ENCODE measurements at regions not wholly inside any gene's neighbourhood (a gene's known extent, or its start where the extent isn't known, plus 50 kb on each side); places are given as distances from the start of the nearest gene placed in this dataset.

DNA sequence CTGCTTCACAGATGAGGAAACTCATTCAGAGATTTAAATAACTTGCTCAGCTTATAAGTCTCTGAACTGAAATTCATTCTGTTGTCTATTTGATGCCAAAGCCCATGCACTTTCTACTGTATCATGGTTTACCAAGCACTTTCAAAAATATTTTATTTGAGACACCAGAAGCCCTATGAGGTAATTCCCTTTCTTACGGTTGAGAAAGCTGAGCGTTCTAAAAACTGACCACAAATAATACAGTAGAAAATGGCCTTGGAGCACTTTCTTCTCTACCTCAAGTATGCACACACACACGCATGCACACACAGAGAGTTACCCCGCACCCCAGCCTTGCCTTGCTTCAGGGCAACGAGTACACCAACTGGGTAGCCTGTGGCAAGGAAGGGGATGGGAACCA lies 228.5 kb downstream of the RFC3 start:
- no peak for DNase-seq

DNA sequence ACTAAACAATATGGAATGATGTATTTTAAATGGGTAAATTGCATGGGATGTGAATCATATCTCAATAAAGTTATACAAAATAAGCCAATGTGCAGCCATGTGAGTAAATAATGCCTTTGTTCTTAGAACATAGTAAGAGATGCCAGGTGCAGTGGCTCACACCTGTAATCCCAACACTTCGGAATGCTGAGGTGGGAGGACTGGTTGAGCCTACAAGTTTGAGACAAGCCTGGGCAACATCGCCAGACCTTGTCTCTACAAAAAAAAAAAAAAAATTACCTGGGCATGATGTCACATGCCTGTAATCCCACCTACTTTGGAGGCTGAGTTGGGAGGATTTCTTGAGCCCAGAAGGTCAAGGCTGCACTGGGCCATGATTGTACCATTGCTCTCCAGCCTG lies 230.7 kb downstream of the RFC3 start:
- no peak for DNase-seq

DNA sequence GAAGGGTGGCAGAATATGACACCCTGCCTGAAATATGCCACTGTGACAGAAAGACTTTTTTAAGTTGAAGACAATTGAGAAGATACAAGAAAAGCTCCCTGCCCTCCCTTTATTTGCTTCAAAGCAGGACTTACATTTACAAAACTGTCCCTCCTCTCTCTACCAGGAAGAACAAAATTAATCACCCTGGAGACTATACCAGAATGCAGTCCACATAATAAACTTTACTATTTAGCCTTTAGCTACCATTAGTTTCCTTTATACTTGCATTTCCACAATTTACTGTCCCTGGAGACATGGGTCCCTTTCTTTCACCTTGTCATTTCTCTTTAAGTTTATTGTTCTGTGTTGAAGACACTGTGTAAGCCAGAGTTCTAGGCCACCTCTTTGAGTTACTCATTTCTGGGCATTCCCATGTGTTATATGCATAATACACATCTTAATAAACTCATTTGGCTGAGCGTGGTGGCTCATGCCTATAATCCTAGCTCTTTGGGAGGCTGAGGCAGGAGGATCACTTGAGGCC lies 238.8 kb downstream of the RFC3 start:
- DNase-seq, result no peak

DNA sequence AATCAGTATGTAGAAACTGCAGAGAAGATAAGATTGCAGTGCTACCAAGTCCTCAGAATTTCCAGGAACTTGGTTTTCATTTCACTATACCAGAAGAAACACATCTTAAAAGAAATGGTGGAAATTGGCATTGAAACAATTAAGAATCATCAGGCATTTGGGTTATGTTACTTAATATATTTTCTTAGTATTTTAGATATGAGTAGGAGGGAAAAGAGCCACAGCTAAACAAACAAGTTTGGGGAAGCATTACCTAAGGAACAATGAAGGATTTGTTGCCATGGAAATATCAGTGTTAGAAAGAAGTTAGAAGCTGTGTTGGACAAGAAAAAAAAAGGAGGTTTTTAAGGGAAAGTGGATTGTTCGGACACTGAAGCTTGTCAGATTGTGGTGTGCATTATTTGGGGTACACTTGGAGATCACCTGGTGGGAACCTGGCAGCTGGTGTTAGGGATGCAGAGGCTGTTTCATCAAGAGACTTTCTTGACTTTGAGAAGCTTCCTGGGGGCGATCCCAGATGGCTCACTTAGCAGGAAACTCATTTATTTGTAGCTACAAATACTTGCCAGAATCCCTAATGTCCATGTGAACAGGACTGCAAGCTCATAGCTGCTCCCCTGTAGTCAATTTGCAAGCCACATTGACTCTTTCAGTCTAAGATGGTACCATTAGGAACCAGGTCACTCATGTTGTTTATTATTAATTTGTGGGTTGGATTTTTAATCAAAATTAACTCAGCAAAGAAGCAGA lies 246.7 kb downstream of the RFC3 start:
- peak; percentile 19 for DNase-seq

DNA sequence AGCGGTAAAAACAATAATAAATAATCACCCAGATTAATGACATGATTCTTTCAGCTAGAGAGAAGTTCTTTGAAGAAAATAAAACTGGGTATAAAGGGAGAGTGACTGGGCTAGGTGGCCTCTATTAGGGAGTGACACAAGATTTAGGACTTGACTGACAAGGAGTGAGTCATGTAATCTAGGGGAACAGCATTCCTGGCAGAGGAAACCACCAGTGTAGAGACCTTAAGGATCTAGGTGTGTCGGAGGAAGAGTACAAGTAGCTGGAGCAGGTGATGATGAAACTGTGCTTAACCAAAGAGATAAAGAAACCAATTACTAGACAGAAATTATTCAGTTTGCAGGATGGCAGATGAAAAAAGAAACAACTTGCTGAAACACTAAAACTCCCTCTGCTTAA lies 248.0 kb downstream of the RFC3 start:
- no peak for DNase-seq

DNA sequence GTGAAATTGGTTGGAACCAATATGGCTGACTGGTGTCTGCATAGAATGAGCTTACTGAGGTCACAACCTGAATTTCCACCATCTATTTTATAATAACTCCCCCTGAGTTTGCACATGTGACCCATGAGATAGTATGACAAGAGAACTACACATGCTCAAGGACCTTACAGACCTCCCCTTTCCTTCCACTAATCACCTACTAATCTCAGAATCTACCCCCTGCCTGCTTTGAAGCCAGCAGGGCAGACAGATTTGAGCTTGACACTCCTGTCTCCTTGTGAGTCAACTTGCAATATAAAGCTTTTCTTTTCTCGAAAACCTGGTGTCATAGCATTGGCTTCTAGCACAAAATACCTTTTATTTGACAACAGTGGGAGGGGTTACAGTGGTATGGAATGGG lies 248.4 kb downstream of the RFC3 start:
- no peak for DNase-seq

DNA sequence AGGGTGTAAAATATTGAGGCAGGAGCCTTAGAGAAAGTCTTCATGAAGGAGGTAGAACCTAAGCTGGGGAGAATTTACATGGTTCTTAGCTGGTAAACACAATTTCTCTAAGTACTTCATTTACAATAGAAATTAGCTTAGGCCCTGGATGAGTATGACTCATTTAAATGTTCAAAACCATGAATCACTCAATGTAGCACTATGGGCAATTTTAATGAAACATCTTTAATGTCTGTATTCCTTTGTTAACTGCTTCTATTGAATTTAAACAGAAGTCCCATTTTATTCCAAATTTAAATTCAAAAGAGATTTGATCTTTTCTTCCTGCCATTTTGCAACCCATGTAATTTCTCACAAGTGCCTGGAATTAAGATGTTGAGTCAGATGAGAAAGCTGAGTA lies 252.1 kb downstream of the RFC3 start:
- no peak for DNase-seq

DNA sequence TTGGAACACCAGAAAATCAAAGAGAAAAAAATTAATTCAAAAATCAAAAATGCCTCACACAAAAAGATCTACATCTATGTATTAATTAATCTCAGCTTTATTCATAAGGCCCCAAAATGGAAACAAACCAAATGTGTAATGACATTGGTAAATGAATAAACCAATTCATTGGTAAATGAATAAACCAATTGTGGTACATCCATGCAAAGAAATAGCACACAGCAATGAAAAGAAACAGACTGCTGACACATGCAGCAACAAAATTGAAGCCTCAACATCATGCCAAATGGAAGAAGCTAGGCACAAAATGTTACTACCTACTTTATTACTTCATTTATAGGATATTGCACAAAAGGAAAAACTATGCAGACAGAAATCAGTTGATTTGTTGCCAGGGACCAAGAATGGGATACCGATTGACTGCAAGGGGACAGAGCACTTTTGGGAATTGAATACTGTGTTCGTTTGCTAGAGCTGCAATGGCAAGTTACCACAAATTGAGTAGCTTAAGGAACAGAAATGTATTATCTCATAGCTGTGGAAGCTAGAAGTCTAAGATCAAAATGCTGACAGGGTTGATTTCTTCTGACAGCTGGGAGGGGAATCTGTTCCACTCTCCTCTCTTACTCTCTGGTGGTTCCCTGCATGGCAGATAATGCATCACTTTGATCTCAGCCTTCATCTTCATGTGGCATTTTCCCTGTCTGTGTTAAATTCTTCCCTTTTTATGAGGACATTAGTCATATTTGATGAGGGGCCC lies 252.8 kb downstream of the RFC3 start:
- DNase-seq, result no peak

DNA sequence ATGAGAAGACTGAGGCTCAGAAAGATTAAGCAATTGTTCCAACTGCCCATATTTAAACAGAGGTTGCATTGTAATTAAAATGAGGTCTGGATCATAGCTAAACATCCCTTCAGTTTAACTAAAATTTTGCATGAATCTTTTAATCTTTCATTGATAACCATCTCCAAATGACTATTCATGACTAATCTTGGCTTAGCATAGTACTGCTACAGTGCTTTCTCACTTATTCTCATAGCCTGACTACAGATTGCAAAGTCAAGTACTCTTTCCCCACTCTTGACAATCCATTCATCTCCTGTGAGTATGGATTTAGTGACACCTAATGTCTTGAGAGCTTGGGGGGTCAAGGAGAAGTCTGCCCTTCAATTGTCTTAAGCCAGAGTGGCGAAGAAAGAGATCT lies 258.4 kb downstream of the RFC3 start:
- no peak for DNase-seq

DNA sequence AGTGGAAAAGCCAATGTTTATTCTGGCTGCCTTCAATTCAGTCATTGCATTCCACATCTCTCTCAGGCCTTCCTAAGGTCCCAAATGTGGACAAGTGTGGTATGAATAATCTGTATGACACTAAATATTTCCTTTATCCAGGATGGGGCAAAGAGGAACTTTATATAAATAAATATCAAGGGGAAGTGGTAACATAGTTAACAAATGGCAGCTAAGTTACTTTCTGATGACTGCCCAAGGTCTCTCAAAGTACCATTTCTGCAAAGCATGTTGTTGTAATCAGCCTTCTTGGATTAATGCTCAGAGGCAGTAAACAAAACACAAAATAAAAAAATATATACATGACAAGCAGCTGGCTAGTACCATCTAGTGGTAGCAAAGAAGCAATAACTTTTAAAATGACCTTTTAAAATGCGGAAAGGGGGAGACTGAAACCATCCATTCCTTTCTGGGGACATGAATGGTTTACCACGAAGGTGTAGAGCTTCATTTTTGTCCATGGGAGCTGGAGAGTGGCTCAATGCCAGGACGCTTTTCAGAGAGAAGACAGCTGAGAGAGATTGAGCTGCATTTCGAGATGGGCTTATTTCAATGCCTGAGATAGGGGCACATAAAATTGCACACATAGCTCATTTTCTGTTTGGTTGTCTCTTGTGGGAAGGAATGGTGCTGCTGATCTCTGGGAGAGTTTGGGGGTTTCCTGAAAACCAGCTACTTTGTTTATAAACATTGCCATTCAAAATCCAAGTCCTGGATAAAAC lies 259.2 kb downstream of the RFC3 start:
- DNase-seq, result peak; percentile 20

DNA sequence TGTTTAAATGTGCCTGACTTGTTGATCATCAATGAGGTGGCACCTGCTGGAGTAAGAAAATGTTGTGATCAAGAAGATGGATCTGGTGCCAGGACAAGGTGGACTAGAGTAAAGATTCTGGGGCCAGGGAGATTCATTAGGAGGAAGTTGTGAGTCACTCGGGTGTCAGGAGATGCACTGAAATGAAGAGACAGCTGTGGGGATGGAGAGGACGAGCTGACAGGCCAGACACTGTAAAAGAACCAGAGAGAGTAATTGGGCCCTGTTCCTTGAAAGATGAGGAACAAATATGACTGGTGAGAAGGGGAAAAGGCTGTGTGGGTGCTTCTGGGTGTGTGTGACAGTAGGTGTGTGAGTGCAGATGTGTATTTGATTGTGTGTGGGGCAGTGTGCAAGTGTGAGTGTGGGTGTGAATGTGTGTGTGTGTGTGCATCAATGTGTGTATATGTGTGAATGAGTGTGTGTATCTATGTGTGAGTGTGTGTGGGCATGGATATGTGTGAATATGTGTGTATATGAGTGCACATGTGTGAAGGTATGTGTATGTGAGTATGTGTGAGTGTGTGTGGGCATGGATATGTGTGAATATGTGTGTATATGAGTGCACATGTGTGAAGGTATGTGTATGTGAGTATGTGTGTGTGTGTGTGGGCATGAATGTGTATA lies 260.5 kb downstream of the RFC3 start:
- DNase-seq, result no peak

DNA sequence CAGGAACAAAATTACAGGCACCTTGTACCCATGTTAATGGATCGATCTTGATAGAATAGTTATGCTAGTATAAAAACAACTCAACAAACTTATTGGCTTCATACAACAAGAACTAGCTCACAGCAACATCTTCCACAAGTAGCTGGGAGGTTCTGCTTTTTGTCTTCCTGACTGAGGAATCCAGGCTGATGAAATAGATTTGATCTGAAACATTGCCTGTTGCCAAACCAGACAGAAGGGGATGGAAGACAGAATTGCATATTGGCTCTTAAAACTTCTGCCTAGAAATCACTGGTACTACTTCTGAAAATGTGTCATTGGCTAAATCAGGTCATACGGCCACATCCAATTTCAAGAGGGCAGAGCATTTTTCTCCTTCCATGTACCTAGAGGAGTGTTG lies 267.3 kb downstream of the RFC3 start:
- DNase-seq, result no peak

DNA sequence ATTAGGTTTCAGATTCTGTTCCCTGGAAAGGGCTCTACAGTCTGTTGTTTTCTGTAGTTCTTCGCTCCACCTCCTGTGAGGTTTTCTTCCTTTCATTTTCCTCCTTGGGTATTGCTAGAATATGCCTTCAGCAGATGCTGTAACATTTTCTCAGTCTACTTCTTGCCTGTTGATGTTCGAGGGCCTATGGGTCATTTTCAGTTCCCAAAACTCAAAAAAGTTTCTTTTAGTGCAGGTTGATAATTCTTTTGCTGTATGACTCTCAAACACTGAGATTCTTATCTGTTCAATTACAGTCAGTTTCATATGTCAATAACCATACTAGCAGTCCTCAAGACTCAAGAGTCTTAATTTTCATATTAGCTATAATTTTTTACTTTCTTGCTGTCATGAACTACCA lies 268.3 kb downstream of the RFC3 start:
- no peak for DNase-seq

DNA sequence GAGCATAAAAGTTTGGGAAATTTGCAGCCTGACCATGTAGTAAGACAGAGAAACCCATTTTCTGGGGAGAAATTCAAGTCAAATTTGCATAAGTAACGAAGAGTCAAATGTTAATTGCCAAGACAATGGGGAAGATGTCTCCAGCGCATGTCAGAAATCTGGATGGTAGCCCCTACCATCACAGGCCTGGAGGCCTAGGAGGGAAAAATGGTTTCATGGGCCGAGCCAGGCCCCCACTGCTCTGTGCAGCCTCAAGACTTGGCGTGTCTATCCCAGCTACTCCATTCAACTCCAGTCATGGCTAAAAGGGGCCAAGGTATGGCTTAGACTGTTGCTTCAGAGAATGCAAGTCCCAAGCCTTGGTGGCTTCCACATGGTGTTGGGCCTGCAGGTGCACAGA lies 269.8 kb downstream of the RFC3 start:
- DNase-seq, result no peak

DNA sequence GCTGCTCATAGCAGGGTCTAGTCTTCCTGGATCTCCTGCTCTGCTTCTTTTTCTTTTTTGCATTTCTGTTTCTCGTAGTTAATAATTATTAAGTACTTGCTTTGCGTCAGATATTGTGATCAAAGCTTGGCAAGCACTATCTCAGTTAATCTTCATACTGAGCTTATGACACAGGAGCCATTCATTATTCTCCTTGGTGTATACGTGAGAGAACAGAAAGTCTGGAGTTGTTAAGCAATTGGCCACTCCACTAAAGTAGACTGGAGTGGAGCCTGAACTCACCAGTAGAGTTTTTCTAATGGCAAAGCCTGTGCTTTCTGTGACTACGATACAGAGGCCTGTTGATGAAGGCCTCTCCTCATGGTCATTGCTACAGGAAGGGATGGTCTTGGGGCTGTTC lies 285.9 kb downstream of the RFC3 start:
- DNase-seq, result no peak

DNA sequence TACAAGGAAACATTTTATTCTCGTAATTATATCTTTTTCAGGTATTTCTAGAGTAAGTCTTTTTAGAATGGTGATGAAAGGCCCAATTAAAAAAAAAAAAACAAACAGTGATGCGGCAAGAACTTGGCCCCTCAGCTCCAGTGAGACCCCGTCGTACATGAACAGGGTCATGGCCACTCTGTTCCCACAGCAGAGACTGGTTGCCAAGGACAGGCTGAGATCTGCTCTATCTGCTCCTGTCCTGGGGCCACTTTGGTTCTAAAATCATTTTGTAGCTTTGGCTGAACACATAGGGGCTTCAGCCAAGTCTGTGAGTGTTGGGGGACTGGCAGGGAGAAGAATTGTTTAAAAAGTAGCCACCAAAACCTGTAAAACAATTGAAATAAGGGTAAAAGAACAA lies 286.9 kb downstream of the RFC3 start:
- DNase-seq, result no peak

DNA sequence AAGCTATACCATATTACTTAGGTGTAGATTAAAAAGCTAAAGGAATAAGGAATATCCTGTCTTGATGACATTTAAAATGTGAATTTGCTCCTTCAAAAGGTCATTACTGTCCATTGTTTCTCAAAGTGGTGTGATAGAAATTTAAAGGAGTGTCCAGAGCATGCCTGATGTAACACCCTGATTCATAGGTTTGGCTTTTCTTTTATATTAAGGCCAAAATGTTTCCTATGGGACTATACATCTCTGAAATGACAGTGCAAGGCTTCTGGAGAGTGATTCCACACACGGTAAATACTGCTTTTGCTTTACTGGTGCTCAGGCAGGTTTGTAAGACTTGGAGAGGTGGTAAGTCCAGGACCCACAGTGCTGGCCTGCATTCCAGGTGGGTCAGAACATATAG lies 289.9 kb downstream of the RFC3 start:
- no peak for DNase-seq

DNA sequence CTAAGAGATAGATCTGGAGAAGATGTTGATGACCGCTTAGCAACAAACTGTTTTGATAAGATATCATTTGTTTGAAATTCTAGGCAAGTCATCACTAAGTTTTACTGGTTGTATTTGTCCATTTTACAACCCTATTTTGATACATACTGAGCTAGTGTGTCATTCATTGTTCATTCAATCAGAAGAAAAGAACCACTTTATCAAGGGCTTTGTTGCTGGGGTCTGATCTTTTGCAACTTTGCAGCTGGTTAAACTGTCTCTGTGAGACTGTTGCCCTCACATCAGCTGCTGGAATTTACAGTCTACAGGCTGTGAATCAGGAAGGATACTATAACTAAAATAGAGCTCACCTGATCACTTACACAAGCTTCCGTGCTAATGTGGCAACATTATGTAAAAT lies 290.5 kb downstream of the RFC3 start:
- DNase-seq, result no peak

DNA sequence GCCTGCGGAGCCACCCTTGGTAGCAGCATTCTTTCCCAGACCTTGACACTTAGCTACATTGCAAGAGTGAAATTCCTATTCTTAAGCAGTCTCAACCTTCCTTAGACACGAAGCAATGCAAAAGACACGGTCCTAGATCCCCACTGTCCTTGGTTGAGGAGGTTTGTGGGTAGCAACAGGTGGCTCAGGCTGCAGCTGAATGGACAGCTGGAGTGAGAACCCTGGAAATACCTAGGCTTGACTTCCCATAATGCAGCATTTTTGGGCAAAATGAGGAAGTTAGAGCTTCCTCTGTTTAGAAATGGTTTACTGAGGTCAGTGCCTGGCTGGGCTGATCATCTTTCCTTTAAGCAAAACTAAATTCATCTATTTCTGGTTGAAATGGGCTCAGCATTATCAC lies 296.6 kb downstream of the RFC3 start:
- DNase-seq, result no peak

DNA sequence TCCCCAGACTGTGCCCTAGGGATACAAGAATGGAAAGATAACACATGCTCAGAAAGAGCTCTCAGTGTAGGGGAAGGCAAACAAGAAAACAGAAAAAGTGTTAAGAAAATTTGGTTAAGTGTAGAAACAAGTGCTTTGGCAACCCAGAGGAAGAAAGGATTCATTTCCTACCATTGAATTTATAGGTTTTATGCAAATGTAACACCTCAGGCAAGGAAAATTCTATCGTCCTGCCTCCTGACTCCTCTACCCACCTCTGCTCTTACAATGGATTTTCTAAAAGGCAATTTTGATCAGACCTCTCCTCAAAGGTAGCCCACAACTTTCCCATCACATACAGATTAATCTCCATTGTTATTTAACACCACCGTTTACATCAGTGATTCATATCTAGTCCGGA lies 298.7 kb downstream of the RFC3 start:
- no peak for DNase-seq

DNA sequence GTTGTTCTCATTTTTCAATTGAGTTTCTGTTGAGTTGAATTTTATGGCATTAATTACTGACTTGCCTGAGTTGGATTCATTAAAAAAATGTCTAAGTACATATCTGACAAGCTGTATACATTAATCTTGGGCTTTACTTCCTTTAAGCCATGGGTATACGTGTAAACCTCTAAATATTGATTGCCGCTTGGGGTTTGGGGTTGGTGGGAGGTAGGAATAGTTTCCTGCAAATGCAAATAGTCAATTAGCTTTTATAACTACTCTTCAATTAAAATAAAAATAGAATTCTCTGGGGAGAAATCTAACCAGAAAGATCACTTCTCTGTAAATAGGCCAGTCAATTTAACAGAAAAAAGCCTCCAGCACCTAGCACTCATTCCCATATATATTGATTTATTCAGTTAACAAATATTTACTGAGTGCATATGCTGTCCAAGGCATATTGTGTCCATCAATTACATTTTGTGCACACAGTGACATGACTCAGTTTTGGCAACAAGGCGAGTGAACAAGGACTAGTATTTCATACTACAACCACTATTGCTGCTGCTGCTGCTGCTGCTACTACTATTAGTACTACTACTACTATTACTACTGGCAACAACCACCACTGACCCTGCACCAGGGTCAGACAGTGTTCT lies 306.8 kb downstream of the RFC3 start:
- DNase-seq, result peak; percentile 95

DNA sequence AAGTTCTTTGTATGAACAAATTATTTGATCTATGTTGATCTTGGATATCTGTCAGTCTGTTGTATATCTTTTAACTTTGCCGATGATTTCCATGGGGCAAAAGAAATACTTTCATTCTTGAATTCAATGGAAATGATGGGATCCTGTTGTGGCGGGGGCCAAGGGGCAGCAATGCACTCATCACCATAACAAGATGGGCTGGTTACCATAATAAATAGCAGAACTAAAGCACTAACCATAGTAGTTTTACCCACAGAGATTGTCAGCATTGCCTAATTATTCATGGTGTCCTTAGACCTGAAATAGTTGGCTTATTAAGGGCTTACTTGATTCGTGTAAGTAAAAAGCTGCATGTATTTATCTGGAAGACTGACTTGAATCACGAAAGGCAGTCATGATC lies 309.6 kb downstream of the RFC3 start:
- no peak for DNase-seq

DNA sequence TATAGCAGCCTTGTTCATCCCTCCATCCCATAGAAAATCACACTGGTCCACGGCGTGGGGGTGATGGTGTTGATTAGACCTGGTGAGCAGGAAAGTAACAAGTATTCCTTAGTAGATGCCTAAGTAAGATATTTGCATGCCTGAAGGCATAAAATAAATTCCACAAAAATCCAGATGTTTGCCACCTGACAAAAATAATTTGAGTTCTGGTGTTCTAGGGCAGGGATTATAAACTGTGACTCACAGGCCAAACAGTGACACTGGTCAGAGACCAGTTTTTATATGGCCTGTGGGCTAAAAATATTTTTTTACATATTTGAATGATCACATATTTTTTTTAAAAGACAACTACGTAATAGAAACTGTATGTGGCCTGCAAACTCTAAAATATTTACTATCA lies 310.7 kb downstream of the RFC3 start:
- DNase-seq, result no peak
